ENCODE measurements at regions not wholly inside any gene's neighbourhood (a gene's known extent, or its start where the extent isn't known, plus 50 kb on each side); places are given as distances from the start of the nearest gene placed in this dataset.

DNA sequence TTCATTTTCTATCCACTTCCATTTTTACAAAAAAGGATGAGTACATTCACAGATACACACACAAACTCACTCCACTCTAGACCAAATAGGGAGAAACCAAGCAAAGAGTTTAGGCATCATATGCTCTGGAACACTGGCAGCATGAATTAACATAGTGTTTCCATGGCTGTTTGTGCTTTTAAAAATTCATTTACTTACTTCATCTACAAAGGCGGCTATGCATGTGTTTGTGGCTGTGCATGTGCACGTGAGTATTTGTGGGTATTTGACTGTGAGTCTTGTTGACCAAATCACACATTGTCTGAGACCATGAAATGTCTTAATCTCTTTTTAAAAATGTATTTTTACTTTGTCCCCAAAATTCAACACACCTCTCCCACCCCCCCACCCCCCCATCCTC lies 203.0 kb upstream of the SESN3 start:
- no peak for ATAC-seq (ENCODE audit: low read depth in 2 of 2)
- Mint-ChIP-seq H3K9me3 (peaks cover 0 to 4% (median 0%) of the 10 kb centered on the region in 7 donors), H3K4me3 (no peak overlapping the region), H3K36me3 (no peaks in the 10 kb centered on the region), H3K27me3 (peaks cover 4% of the 10 kb centered on the region), H3K4me1 (peaks cover 0 to 7% (median 2%) of the 10 kb centered on the region in 4 donors), H3K27ac (no peak overlapping the region)
- Histone ChIP-seq H3K27me3 (ENCODE audit: control insufficient read depth, insufficient read depth, low read length) (peaks cover 16% of the 10 kb centered on the region), H3K36me3 (ENCODE audit: control insufficient read depth, insufficient read depth, low read length) (no peaks in the 10 kb centered on the region), H3K27ac (ENCODE audit: insufficient read depth, low read length, poor library complexity, severe bottlenecking) (no peak overlapping the region), H3K9me3 (ENCODE audit: control insufficient read depth in 2 of 2, low read length in 2 of 2) (no peaks in the 10 kb centered on the region), H3K4me1 (ENCODE audit: control insufficient read depth, insufficient read depth, low read length, poor library complexity, severe bottlenecking) (no peaks in the 10 kb centered on the region), H3K4me3 (ENCODE audit: low read depth, low read length) (no peak overlapping the region)
- no peak for DNase-seq

DNA sequence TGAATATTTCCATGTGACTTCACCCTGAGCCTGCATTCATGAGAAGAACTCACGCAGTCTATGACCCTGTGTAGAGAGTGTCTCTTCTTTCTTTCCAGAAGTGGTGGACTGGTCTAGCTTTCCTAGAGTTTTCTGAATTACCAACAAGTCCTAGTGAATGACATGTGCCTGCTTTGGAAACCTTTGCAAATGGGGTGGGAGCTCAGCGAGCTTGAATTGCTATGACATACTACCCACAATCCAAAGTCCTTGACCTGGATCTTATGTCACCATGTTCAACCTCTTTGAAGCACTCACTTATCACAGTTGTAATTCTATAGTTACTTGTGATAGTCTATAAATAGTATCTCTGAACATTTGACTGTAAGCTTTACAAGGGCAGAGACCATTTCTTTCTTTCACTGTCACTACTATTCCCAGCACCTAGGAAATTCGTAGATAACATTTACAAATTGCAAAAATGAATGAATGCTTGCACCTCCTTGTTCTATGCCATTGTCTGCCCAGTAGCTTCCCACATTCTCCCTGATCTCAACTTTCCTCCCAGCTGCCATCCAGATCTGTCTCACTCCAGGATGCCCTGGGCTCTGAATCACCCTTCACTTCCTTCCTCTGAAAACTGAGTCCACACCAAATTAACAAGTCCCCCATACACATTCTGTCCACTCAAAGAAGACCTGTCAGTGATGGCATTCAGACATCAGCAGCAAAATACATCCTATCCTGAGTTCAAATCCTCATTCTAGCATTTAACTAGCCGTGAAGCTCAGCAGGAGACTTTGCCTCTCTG lies 201.9 kb upstream of the SESN3 start:
- Mint-ChIP-seq H3K27me3 (peaks cover 4% of the 10 kb centered on the region), H3K36me3 (no peaks in the 10 kb centered on the region), H3K9me3 (peaks cover 0 to 4% (median 0%) of the 10 kb centered on the region in 7 donors), H3K27ac (peak overlapping the region in 1 of 3 donors; percentile 18), H3K4me1 (peaks cover 0 to 7% (median 2%) of the 10 kb centered on the region in 4 donors), H3K4me3 (no peak overlapping the region)
- Histone ChIP-seq H3K27me3 (ENCODE audit: control insufficient read depth, insufficient read depth, low read length) (peaks cover 16% of the 10 kb centered on the region), H3K4me3 (ENCODE audit: low read depth, low read length) (no peak overlapping the region), H3K27ac (ENCODE audit: insufficient read depth, low read length, poor library complexity, severe bottlenecking) (no peak overlapping the region), H3K36me3 (ENCODE audit: control insufficient read depth, insufficient read depth, low read length) (no peaks in the 10 kb centered on the region), H3K9me3 (ENCODE audit: control insufficient read depth in 2 of 2, low read length in 2 of 2) (no peaks in the 10 kb centered on the region), H3K4me1 (ENCODE audit: control insufficient read depth, insufficient read depth, low read length, poor library complexity, severe bottlenecking) (no peaks in the 10 kb centered on the region)
- no peak for DNase-seq
- no peak for ATAC-seq (ENCODE audit: low read depth in 2 of 2)

DNA sequence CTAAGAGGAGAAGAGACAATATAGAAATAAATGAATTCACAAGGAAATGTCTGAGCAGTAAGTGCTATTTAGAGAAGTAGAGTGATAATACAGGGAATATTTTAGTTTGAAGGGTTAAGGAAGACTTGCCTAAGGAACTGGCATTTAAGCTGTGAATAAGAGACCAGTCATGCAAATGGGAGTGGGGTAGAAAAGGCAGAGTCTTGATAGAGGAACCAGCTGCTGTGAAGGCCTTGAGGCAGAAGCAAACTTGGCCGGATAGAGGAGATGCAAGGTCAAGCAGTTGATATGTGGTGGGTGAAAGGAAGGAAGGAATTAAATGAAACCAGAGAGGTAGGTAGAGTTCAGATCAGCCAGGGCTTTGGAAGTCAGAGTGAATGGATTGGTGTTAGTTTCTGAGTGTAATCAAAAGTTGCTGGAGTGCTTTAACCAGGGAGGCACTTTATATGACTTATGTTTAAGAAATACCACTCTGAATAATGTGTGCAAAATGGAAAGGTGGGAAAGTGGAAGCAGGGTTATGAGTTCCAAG lies 198.4 kb upstream of the SESN3 start:
- Mint-ChIP-seq H3K27ac (no peak overlapping the region), H3K27me3 (peaks cover 13% of the 10 kb centered on the region), H3K9me3 (peaks cover 0 to 4% (median 0%) of the 10 kb centered on the region in 7 donors), H3K4me1 (peaks cover 0 to 2% (median 0%) of the 10 kb centered on the region in 4 donors), H3K4me3 (no peak overlapping the region), H3K36me3 (no peaks in the 10 kb centered on the region)
- Histone ChIP-seq H3K27me3 (ENCODE audit: control insufficient read depth, insufficient read depth, low read length) (peaks cover 13% of the 10 kb centered on the region), H3K4me3 (ENCODE audit: low read depth, low read length) (no peak overlapping the region), H3K9me3 (ENCODE audit: control insufficient read depth in 2 of 2, low read length in 2 of 2) (no peaks in the 10 kb centered on the region), H3K4me1 (ENCODE audit: control insufficient read depth, insufficient read depth, low read length, poor library complexity, severe bottlenecking) (no peaks in the 10 kb centered on the region), H3K27ac (ENCODE audit: insufficient read depth, low read length, poor library complexity, severe bottlenecking) (no peak overlapping the region), H3K36me3 (ENCODE audit: control insufficient read depth, insufficient read depth, low read length) (no peaks in the 10 kb centered on the region)
- DNase-seq (no peak), ATAC-seq (ENCODE audit: low read depth in 2 of 2) (no peak)

DNA sequence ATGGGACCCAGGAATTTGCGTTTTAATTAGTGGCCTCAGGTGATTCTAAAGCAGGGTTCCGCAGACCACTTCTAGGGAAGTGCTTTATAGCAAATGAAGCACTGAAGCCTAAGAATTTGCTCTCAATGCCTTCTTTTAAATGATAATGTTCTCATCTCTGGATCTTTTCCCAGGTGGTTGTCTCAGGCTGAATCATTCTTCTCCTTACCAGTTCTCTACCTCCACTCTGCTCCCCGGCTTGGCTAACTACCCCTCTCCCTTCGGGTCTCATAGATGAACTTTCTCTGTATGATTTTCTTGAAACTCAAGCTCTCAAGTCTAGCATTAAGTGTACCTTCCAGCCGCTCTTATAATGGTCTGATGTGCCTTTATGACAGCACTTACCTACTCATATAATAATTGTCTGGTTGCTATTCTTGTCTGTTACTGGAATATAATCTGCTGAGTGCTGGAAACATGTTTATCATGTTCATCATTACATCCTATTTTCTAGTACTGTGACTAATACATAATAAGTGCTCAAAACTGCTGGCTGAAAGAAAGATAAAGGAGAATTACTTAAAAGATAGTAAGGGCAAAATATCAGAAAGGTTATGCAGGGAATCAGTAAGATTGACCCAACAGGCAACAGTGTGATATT lies 195.9 kb upstream of the SESN3 start:
- no peaks in the 10 kb centered on the region for H3K4me1 Mint-ChIP-seq
- no peaks in the 10 kb centered on the region for H3K9me3 ChIP-seq (ENCODE audit: control insufficient read depth in 2 of 2, low read length in 2 of 2)
- peaks cover 11% of the 10 kb centered on the region for H3K27me3 Mint-ChIP-seq
- ATAC-seq (ENCODE audit: low read depth in 2 of 2) (no peak), DNase-seq (no peak)
- no peak overlapping the region for H3K27ac ChIP-seq (ENCODE audit: insufficient read depth, low read length, poor library complexity, severe bottlenecking)
- no peaks in the 10 kb centered on the region for H3K9me3 Mint-ChIP-seq
- H3K4me3 ChIP-seq (ENCODE audit: low read depth, low read length): no peak overlapping the region
- no peaks in the 10 kb centered on the region for H3K36me3 Mint-ChIP-seq
- no peak overlapping the region for H3K4me3 Mint-ChIP-seq
- H3K27me3 ChIP-seq (ENCODE audit: control insufficient read depth, insufficient read depth, low read length): peaks cover 6% of the 10 kb centered on the region
- no peaks in the 10 kb centered on the region for H3K36me3 ChIP-seq (ENCODE audit: control insufficient read depth, insufficient read depth, low read length)
- H3K4me1 ChIP-seq (ENCODE audit: control insufficient read depth, insufficient read depth, low read length, poor library complexity, severe bottlenecking): no peaks in the 10 kb centered on the region
- no peak overlapping the region for H3K27ac Mint-ChIP-seq

DNA sequence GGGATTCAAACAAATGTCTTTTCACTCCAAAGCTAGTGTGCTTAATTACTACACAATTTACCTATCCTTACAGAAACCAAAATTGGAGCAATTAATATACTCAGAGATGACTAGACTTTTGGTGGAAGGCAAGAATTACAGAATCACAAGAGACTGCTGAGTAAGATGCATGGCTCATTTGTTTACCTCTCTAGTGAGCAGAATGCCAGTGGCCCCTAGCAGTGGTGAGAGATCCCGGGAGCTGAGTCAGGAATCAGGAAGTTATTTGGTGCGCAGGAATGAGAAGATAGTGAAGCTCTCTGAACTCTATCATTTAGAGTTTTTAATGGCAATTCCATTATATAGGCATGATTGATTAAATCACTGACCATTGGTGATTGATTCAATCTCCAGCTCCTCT lies 188.9 kb upstream of the SESN3 start:
- DNase-seq (no peak), ATAC-seq (ENCODE audit: low read depth in 2 of 2) (no peak)
- Histone ChIP-seq H3K9me3 (ENCODE audit: control insufficient read depth in 2 of 2, low read length in 2 of 2) (no peaks in the 10 kb centered on the region), H3K4me3 (ENCODE audit: low read depth, low read length) (no peak overlapping the region), H3K4me1 (ENCODE audit: control insufficient read depth, insufficient read depth, low read length, poor library complexity, severe bottlenecking) (no peaks in the 10 kb centered on the region), H3K27me3 (ENCODE audit: control insufficient read depth, insufficient read depth, low read length) (no peaks in the 10 kb centered on the region), H3K36me3 (ENCODE audit: control insufficient read depth, insufficient read depth, low read length) (no peaks in the 10 kb centered on the region), H3K27ac (ENCODE audit: insufficient read depth, low read length, poor library complexity, severe bottlenecking) (no peak overlapping the region)
- peaks cover 0 to 6% (median 0%) of the 10 kb centered on the region in 7 donors for H3K9me3 Mint-ChIP-seq
- H3K4me1 Mint-ChIP-seq: peaks cover 0 to 3% (median 2%) of the 10 kb centered on the region in 4 donors
- no peak overlapping the region for H3K4me3 Mint-ChIP-seq
- no peaks in the 10 kb centered on the region for H3K27me3 Mint-ChIP-seq
- H3K27ac Mint-ChIP-seq: no peak overlapping the region
- H3K36me3 Mint-ChIP-seq: no peaks in the 10 kb centered on the region

DNA sequence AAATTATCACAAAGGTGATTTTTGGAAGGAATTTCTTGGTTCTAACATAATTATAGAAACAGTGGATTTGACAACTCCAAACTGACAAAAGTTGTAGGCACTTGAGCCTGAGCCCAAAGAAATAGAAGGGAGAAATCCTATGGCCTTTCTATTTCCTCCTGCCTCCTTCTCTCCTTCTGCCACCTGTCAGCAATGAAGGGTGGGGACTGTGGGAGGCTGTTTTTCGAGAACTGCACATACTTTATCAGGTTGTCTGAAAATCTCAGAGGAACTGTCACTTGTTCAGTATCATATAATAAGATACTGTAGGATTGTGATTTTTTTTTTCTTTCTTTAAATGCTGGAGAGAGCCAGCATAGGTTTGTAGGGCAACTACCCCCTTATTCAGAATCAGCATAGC lies 187.9 kb upstream of the SESN3 start:
- Mint-ChIP-seq H3K9me3 (peaks cover 0 to 6% (median 0%) of the 10 kb centered on the region in 7 donors), H3K4me1 (peaks cover 0 to 6% (median 2%) of the 10 kb centered on the region in 4 donors), H3K4me3 (no peak overlapping the region), H3K27ac (no peak overlapping the region), H3K36me3 (no peaks in the 10 kb centered on the region), H3K27me3 (no peaks in the 10 kb centered on the region)
- Histone ChIP-seq H3K9me3 (ENCODE audit: control insufficient read depth in 2 of 2, low read length in 2 of 2) (no peaks in the 10 kb centered on the region), H3K27me3 (ENCODE audit: control insufficient read depth, insufficient read depth, low read length) (no peaks in the 10 kb centered on the region), H3K4me3 (ENCODE audit: low read depth, low read length) (no peak overlapping the region), H3K4me1 (ENCODE audit: control insufficient read depth, insufficient read depth, low read length, poor library complexity, severe bottlenecking) (no peaks in the 10 kb centered on the region), H3K36me3 (ENCODE audit: control insufficient read depth, insufficient read depth, low read length) (no peaks in the 10 kb centered on the region), H3K27ac (ENCODE audit: insufficient read depth, low read length, poor library complexity, severe bottlenecking) (no peak overlapping the region)
- no peak for ATAC-seq (ENCODE audit: low read depth in 2 of 2)
- DNase-seq: no peak

DNA sequence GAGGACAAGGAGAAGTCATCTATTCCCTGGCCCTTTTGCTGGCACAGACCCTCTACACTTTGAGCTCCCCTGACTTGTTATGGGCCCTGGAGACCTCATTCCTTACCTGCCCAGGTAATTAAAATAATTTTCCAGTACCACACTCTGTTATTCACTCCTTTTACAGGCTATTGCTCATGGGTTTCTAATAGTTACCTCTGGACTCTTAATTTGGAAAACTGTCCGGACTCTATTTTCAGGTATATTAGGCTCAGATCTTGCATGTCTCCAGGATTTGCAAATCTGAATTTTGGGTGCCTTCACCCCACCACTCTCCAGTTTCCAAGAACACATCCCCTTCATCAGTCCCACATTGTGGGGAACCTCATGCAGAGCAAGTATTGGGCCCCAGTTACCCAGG lies 186.8 kb upstream of the SESN3 start:
- peaks cover 0 to 6% (median 2%) of the 10 kb centered on the region in 4 donors for H3K4me1 Mint-ChIP-seq
- no peaks in the 10 kb centered on the region for H3K36me3 Mint-ChIP-seq
- H3K9me3 Mint-ChIP-seq: peaks cover 0 to 6% (median 0%) of the 10 kb centered on the region in 7 donors
- no peak for DNase-seq
- no peak overlapping the region for H3K4me3 Mint-ChIP-seq
- no peaks in the 10 kb centered on the region for H3K27me3 Mint-ChIP-seq
- Histone ChIP-seq H3K9me3 (ENCODE audit: control insufficient read depth in 2 of 2, low read length in 2 of 2) (no peaks in the 10 kb centered on the region), H3K4me3 (ENCODE audit: low read depth, low read length) (no peak overlapping the region), H3K36me3 (ENCODE audit: control insufficient read depth, insufficient read depth, low read length) (no peaks in the 10 kb centered on the region), H3K27ac (ENCODE audit: insufficient read depth, low read length, poor library complexity, severe bottlenecking) (no peak overlapping the region), H3K27me3 (ENCODE audit: control insufficient read depth, insufficient read depth, low read length) (no peaks in the 10 kb centered on the region), H3K4me1 (ENCODE audit: control insufficient read depth, insufficient read depth, low read length, poor library complexity, severe bottlenecking) (no peaks in the 10 kb centered on the region)
- H3K27ac Mint-ChIP-seq: peak overlapping the region in 1 of 3 donors; percentile 38
- no peak for ATAC-seq (ENCODE audit: low read depth in 2 of 2)

All from CD4-positive, CD25-positive, alpha-beta regulatory T cell (primary cell).